ENCODE measurements at regions not wholly inside any gene's neighbourhood (a gene's known extent, or its start where the extent isn't known, plus 50 kb on each side); places are given as distances from the start of the nearest gene placed in this dataset.

DNA sequence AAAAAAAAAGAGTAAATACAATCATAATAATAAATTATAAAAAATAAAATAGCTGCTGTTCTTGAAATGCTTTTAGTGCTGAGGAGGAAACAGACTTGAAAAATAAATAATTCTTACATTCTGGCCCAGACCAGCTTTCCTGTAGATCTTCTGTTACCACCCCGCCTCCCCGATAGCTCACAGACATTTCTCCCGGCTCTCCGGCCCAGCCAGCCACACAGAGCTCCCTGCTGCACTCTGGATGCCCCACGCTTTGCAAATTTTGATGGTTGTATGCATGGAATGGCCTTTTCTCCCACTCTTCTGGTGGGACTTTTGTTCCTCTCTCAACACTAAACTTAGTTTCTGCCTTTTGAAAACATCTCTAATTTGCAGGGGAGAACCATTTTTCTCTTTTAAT lies 249.3 kb downstream of the ATP23 start:
- DNase-seq (ENCODE audit: low spot score), result no peak

DNA sequence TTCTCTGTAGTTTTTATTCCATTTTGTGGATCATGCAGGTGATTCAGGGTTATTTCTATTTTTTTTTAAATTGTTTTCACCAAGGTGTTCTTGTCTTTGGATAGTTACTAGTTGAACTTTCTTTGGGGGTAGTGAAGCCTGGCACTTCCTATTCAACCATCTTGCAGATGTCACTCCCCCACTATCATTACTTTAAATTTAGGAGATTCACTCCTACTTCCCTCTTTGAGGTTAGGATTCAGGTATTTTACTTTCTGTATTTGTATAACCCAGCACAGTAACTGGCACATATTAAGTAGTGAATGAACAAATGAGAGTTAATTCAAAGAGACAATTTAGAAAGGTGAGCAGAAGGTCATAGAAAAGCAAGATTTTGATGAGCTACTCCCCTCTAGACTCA lies 255.6 kb downstream of the ATP23 start:
- no peak for DNase-seq (ENCODE audit: low spot score)

DNA sequence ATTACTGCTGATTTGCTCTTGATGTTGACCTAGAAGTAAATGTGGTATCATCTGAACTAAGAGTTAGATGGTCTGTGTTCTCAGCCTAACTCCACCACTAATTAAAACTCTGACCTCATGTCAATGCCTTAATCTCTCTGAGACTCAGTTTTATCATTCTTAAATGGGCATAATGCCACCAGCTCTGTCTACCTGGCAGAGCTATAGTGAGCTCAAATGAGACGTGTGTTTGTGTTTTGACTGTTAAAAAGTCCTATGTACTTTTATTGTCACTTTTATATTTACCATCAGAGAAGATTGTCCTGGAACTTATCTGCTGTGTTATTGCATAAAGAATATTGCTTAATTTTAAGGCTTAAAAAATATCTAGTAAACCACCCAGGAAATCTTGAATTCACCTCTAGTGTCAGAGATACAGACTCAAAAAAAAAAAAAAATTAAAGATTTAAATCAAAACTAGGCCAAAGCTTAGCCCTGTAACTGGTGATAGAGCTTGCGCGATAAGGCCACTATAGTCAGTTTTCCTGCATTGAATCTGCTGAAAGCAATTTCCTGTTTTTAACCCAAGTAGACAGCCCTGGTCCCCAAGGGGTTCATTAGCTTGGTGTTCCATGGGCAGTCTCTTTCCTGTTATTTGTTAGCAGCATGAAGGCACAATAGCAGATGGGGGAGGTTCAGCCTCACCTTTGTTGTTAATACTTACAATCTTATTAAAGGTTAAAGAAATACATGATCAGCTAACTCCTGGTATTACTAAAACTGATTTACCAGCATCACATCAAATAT lies 261.8 kb downstream of the ATP23 start:
- no peak for DNase-seq (ENCODE audit: low spot score)

DNA sequence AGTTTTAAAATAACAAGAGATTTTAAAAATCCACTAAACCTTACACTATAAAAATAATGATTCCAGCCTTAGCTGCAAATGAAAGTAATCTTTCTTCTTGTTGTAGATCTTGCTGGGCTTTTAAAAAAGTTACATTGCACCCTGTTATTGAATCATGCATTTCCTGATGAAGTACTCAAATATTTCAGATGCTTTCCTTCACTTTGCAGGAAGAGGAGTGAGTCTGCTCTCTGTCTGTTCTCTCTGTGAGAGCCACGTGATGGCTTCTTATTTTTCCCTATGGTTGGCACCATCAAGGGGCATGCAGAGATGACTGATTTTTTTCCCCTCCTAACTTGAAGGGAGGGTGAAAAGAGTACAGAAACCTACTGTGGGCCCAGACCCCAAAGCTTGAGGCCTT lies 262.7 kb downstream of the ATP23 start:
- DNase-seq (ENCODE audit: low spot score), result peak; percentile 4

DNA sequence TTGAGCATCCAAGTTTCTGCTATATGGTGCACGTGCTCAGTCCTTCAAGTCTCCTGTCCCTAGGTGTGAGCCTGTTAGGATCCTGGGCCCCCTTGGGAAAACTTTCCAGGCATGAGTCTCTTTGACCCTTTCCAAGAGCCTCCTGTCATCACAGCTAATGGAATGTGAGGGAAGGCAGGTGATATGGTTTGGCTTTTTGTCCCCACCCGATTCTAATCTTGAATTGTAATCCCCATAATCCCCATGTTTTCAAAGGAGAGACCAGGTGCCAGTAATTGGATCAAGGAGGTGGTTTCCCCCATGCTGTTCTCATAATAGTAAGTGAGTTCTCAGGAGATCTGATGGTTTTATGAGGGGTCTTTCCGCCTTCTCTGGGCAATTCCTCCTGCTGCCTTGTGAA lies 265.5 kb downstream of the ATP23 start:
- no peak for DNase-seq (ENCODE audit: low spot score)

DNA sequence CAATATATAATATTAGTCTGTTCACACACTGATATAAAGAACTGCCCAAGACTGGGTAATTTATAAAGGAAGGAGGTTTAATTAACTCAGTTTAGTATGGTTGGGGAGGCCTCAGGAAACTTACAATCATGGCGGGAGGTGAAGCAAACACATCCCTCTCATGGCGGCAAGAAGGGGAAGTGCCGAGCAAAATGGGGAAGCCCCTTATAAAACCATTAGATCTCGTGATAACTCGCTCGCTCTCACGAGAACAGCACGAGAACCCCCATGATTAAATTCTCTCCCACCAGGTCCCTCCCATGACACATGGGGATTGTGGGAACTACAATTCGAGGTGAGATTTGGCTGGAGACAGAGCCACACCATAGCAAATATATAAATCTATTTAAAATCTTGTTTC lies 269.8 kb downstream of the ATP23 start:
- DNase-seq (ENCODE audit: low spot score), result no peak

DNA sequence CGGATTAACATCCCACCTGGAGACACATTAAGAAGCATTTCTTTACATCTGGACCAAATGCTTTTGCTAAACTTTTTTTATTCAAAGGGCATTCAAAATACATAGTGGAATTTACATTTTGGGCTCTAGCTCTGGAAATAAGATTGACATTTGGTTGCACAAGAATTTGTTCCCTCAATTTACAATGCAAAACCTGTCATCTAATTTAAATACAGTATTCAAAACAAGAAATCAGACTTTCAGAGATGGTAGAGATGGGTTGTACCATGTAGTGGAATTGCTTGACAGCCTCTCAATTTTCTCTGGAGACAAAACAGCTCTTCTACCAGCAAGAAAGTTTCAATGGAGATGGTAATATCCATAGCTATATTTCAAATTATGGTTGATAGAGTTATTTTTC lies 275.8 kb downstream of the ATP23 start:
- no peak for DNase-seq (ENCODE audit: low spot score)

DNA sequence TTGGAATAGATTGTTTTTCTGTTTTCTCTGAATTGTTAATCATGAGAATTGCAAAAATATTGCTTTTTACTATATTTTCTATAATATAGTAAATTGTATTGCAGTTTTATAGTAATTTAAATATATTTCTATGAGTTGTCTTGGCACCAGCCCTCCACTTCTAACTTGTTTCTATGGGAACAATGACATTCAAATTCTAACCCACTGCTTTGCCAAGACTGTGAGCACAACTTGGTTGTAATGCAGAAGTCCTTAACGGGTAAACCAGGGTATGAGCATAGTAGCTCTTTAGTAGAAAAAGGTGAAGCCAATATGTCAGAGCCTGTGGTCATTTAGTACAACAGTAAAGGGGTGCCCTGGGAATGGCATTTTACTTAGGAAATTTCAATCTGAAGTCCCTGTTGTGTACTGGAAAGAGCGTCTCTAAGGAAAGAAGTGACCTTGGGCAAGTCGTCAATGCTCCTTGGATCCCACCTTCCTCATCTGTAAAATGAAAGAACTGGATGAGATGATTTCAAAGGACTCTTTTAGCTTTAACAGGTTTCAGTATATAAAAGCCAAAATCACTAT lies 283.3 kb downstream of the ATP23 start:
- no peak for DNase-seq (ENCODE audit: low spot score)

DNA sequence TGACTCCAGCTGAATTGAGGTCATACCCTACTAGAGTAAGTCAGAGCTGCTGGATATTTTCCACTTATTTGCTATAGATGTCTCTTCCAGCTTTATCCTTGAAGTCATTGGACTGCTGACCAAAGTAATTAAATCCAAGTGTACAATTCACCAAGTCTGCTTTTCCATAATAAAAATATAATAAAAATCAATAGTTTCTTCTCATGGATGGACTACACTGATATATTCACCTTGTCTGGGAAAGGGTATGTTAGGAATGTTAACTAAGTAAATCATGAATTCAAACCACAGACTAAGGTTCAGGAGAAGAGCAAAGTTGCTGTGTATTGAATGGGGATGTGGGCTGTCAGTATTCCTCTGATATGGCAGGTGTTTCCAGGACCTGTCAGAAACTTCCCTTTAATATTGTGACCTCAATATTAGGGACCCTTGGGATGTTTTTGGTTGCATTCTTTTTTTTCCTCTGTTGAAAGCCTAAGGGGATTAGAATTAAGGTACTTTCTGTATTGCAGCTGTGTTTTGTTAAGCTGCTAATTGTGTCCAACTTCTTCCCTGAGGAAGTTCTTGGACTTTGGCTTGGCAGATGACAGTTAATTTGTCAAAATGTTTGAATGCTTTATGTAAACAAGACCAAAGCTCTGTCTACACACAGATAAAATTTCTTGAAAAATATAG lies 284.0 kb downstream of the ATP23 start:
- no peak for DNase-seq (ENCODE audit: low spot score)

DNA sequence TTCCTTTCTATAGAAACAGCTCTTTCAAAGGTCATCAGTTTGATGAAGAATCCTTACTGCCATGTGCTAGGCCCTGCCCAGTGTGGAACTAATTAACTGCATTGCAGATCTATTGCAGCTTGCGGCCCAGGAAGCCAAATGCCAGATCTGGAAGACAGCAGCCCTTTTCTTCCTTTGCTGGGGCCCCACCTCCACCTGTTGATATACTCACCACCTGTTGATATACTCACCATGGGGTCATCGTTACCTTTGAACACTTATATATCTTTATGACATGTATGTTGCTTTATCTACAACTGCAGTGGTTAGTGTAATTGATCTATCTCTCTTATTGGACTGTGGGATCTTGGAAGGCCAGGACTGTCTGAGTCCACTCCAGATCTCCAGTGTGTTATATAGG lies 292.5 kb downstream of the ATP23 start:
- DNase-seq (ENCODE audit: low spot score), result no peak

DNA sequence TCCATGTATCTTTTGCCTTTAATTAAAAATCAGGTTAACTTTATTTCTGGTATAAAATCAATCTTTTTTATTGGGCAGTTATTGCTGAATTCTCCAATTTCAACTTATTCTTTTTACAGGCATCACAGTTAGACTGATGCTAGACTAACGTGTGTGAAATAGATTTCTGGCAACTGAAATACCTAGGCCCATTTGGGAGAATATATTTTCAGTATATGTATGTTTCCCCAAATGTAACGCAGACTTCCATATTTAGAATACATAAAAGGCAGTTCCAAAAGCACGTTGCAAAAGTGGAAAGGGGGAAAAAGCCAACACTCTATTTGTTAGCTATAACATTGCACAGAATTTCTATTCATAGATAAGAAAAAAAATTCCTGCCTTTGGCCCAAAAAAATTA lies 297.0 kb downstream of the ATP23 start:
- no peak for DNase-seq (ENCODE audit: low spot score)

DNA sequence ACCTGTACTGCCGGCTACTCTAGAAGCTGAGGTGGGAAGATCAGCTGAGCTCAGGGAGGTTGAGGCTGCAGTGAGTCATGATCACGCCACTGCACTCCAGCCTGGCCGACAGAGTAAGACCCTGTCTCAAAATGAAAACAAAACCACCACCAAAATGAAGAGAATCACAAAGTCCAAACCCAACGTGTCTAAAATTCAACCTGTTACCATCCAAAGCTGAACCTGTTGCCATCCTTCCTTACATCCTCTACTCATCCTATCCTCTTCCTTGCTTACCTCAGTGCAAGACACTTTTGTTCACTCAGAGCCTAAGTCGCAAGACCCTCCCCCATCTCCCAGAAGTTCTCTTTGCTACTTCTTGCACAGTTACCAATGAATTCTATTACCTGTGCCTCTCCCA lies 299.7 kb downstream of the ATP23 start:
- no peak for DNase-seq (ENCODE audit: low spot score)

DNA sequence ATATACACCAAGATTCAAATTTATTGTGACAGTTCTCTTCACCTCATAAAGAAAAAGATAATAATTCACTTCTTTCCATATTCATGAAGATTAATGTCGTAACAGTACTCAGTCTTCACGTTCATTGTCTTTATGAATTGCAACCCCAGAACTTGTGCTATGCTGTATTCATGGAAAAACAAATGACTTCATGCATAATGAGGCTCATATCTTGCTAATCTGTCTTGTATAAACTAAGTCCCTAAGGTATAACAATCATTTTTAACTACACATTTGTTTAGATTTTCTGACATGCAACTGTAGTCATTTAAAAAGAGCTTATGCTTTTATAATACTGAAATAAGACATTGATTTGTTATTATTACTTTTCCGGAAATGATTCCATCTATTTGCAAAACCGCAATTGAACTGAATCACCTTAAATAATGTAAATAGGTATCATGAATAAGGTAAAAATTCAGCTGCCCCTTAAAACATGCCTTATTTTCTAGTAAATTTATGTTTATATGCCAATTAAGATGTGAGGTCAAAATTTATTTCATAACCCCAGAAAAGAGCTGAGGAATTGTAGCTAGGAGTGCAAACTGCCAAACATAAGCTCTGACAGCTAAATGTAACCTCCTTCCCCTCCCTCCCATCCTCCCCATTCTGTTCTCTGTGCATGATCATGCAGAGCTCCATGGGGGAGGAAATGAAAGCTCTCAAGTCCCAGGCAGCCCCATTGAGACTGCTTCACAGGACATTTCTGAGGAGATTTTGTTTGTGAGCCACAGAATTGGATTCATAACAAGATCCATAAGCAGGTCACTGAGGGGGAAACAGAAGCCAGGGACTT lies 301.6 kb downstream of the ATP23 start:
- DNase-seq (ENCODE audit: low spot score), result no peak

DNA sequence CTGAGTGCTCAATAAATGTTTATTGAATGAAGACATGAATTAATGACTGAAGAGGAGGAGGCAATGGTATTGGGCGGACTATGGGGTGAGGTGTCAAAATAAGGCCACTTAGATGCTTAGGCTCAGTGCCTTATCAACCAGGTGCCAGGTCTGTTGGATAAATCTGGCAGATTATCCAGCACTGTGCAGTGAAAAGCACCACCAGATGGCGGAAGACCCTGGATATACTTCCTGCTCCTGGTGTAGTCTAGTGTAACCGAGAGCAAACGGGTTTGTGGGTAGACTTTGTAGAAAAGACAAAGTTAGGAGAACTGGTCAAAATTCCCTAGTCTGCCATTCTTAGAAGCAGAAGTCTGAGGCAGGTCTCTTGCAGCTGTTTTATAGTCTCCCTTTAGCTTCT lies 306.3 kb downstream of the ATP23 start:
- DNase-seq (ENCODE audit: low spot score), result no peak

DNA sequence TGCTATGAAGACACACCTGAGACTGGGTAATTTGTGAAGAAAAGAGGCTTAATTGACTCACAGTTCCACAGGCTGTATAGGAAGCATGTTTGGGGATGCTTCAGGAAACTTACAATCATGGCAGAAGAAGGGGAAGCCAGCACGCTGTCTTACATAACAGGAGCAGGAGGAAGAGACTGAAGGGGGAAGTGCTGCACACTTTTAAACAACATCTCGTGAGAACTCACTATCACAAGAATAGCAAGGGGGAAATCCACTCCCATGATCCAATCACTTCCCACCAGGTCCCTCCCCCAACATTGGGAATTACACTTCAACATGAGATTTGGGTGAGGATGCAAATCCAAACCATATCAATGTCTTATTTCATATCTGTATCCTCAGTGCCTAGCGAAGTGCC lies 307.2 kb downstream of the ATP23 start:
- no peak for DNase-seq (ENCODE audit: low spot score)

DNA sequence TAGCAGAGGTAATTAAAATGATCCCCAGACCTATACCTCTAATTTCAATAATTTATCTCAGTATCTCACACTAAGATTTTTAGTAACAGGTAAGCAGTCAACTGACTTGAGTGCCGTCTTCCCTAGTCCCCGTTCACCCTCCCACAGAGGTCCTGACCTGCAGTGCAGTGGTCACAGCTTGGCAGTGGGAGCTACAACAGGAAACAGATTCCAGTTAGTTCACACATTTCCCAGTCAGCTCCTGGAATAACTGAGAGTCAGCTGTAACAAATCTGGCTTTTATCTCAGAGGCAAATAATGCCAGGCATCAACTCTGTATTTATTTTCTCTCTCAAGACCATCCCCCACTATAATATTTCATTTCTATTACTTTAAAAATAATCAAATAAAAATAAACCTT lies 308.2 kb downstream of the ATP23 start:
- no peak for DNase-seq (ENCODE audit: low spot score)

DNA sequence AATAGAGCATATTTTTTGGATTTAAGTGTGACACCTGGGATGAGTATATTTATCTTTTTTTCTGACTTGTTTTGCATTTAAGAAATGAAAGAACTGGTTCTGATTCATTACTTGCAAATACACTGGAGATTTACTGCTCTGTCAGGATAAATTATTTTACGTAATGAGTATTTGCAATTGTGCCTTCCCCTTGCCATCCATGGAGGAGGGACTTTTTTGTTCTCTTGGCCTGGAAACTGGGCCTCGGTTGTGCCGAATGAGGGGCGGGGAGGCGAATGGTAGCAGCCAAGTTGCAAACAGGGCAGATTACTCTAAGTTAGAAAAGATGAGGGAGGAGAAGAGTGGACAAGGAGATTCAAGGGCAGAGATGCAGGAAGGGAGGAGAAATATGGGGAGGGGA lies 308.7 kb downstream of the ATP23 start:
- DNase-seq (ENCODE audit: low spot score), result no peak

DNA sequence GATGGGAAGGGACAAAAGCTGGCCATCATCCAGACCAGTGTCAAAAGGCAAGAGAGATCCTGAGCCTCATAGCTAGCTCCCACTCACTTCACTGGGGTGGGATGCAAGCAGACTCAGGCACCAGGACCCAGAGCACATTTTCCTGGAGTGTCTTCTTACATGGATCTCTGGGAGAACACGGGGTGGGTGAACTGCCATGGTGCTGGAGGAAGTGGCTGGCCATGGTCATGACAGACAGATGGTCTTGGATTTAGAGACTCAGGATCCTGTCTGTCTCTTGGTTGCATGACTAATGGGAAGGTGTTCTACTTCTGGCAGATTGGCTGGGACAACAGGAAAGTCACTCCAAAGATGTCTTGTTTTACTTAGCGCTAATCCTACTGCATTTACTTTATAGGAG lies 311.5 kb downstream of the ATP23 start:
- no peak for DNase-seq (ENCODE audit: low spot score)

DNA sequence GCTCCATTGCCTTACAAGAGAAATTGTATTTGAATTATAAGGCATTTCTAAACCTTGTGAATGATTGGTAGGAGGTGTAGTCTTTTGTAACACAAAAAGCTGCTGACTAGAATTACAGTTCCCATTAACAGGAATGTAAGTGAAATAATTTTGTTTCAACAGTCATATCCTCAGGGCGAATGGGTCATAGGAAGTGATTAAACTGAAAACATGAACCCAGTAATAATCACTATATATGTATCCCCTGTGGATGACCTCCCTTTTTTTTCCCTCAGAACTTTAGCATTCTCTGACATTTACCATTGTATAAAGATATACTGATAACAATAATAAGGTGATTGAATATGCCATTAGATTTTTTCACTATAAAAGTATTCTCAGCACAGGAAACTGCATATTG lies 312.3 kb downstream of the ATP23 start:
- no peak for DNase-seq (ENCODE audit: low spot score)

DNA sequence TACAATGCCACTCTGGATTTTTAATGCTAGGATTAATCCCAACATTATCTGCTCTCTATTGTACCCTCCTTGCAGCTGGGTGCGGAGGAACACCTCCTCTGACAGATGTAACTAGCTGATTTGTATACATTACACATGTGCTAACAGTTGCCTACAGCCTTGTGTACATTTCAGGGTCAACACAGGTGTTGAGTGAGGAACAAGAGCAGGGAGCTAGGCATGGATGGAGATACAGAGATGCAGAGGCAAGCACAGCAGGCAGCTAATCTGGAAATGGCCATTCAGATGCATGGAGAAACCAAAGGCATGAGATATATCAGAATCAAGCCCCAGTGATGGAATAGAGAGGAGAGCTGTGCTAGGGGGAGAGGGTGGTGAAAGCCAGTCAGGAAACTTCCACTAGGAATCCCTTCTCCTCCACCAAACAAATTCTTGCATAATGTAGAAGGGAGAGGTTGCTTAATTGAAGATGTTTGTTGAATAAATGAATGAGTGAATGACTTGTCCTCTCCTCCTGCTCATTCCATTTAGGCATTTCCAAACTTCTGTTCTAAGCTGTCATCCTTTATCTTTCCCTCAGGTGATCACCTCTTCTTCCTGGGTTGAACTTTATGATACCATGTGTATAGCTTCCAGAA lies 313.2 kb downstream of the ATP23 start:
- DNase-seq (ENCODE audit: low spot score), result no peak

DNA sequence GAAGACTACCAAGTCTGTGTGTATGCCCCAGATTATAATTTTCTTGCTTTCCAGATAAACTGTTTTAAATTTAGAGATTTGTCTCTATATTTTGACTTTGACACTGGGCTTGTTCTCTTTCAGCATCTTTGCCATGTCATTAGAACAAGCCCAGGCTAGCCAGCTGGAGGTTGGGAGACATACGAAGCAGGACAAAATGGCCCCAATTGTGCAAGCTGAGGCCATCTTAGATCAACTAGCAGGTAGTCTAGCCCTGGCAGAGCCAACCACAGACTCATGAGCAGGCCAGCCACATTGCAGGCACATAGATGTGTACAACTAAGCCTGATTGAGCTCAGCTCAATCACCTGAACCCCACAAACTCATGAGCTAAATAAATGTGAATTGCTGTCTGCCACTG lies 321.4 kb downstream of the ATP23 start:
- no peak for DNase-seq (ENCODE audit: low spot score)

DNA sequence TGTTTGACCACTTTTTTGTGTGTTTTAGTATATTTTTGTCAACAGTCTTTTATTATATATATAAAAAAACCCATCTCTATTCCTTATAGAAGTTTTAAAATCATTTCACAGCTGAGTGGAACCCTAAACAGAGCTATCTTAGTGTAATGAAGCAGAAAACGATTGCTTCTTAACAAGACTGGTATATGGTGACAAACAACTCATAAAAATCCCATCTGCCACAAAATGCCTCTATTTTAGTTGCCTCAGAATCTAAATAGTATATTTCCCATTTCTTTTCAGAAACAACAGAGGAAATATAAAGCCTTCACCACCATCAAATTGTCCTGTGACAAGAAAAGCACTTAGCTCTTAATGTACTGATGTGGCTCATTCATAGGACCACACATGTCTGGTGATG lies 322.4 kb downstream of the ATP23 start:
- DNase-seq (ENCODE audit: low spot score), result no peak

Data from AG08395 (cell line).